DOHH2 (cell line): ENCODE measurements at regions not wholly inside any gene's neighbourhood (a gene's known extent, or its start where the extent isn't known, plus 50 kb on each side); places are given as distances from the start of the nearest gene placed in this dataset.
"Not testable (repeated sequence)": the region's sequence is repeated elsewhere in the genome, so short reads cannot be mapped to it uniquely, and the experiment has no call there.

Experiments
- CTCF ChIP-seq: fragments of 200-600 bp; sonication (generic); IDR thresholded peaks from one replicate; pipeline ENCODE4 v1.5.1; 2014; ENCODE audit warnings: antibody characterized with exemption, mild to moderate bottlenecking, low read depth, low read length; ENCODE audit not compliant: poor library complexity, severe bottlenecking
- EZH2phosphoT487 ChIP-seq: fragments of 200-600 bp; sonication (generic); IDR thresholded peaks from 2 replicates; pipeline ENCODE4 v1.6.1; 2017; ENCODE audit warnings: borderline replicate concordance, mild to moderate bottlenecking, antibody characterized with exemption, low read length, moderate library complexity, mixed read lengths

GRCh38 chr5:152154452-152154851 lies 229.8 kb upstream of the GLRA1 start:
- TF ChIP-seq CTCF, EZH2phosphoT487: not testable (repeated sequence)
